Stimulated activated CD4-positive, alpha-beta T cell treated with anti-CD3 and anti-CD28 coated beads, Interleukin-4, amount 100 ng/mL, for 4 hours (primary cell): ENCODE measurements at regions not wholly inside any gene's neighbourhood (a gene's known extent, or its start where the extent isn't known, plus 50 kb on each side); places are given as distances from the start of the nearest gene placed in this dataset.

ENCODE experiments used
- DNase-seq, 2 experiments: peaks; one replicate each; pipeline ENCODE4 v3.0.0-alpha.2; 2020

DNA sequence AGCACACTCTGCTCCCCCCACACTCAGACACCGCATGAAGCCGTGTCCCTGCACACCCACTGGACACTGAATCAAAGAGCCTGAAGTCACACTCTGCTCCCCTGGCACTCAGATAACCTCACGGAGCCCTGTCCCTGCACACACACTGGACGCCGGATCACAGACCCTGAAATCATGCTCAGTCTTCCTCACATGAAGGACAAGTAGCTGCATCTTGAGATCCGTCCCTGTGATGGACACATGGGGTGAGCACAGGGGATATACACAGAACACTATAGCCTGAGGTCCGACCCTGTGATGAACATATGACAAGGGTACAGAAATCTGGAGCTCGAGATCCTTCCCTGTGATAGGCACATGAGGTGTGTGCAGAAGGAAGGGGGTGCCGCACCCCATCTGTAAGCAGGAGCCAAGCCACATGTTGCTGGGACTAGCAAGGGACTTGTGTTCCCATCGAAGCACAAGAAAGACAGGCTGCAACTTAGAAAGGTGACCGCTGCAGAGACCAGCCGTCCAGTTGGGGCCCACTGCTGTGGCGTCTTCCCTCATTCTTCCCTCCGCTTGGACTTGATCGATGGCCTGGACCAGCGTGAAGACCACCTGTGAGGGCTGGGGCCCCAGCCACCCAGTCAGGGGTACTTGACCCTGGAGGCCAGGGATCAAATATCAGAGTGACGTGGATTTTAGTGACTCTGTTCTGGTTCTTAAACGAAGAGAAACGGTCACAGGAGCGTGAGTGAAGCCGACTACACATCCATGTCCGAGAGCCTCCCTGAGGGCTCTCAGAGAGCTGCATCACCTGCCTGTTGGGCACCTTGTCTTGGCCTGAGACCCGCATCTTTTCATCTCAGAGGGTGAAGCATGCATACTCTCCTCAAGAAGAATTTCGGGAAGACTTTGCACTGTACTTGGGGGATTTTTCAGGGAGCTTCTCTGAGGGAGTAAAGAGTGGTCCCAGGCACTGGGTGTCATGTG lies 391.7 kb upstream of the SALL3 start:
- DNase-seq = no peak

DNA sequence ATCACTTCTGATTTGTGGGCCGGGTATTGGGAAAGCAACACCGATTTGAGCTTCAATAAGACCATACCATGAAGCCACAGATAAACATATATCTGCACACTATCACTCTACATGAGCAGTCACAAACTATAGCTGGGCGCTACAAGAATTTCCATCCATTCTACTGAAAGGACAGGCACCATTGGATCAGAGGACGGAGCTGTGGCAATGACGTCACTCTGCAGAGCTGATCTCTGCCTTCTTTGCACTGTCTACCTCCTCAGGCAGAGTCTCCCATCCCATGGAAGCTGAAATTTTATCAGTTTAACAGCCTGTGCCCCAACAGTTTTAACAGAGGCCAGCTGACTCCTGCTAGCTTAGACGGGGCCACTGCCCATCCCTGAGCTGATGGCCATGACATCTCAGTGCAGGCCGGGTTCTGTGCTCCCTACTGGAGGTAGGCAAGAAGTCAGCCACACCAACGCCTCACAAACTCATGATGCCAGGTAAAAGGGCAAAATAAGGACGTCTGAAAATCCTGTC lies 389.6 kb upstream of the SALL3 start:
- DNase-seq = no peak

DNA sequence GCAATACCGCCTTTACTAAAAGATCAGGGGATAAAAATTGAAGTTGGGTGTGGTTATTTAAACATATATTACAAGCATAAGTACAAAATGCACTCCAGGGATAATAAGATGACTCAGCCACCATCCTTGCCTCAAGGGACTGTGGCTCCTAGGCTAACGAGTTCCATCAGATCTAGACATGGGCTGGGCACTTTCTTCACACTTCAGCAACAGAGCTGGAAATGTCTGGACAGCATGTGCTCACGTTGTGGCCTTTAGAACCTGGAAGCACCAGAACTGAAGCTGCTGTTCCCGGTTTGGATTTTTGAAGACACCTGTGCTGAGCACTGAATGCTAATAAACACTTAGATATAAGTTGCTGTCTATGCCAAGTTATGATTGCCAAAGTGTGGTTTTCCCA lies 384.2 kb upstream of the SALL3 start:
- DNase-seq = no peak

DNA sequence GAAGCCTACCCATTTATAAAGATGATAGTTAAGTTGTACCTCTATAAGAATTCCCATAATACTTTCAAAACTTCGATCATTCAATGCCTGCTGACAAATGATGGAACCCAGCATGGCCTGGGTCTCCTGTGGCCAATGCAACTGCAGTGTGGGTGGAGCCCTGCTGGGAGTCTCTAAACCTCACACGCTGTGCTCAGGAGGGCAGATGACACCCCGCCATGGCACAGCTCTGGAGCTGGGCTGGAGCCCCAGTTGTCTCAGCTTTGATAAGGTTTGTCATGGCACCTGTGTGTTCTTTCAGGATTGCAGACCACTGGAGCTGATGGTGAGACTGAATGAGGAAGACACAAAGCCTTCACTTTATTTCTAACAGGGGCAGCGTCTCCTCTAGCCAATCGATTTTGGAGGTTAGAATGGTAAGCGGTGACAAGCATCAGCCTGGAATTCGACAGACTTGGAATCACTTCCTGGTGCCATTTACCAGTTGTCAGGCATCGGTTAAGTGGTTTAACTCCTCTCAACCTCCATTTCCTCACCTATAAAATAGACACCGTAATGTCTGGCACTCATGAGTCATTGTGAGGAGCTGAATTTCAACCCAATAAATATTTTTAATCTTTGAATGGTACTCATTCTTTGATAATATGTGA lies 383.6 kb upstream of the SALL3 start:
- no peak for DNase-seq

DNA sequence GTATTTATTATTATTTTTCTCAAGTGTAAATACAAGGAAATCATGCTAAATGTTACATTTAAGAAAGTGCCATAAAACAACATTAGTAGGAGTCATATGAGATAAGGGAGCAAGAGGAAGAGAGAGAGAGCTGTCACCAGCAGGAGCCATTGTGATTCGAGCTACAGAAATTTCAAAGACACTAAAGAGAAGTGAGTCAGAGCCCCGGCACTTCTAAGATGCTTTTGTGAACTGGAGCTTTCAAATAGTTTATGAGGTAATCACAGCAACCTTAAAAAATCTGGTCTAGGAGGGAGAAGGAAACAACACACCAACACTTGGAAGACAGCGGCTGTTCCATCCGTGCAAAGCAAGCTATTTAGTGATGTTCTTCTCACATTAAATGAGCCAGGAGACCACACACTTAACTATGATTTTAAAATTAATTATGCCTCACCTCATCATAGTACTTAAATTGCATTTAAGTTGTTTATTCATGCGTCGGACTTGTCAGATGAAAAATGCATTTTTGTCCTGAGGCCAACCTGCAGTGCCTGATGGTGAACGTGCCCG lies 382.7 kb upstream of the SALL3 start:
- no peak for DNase-seq

DNA sequence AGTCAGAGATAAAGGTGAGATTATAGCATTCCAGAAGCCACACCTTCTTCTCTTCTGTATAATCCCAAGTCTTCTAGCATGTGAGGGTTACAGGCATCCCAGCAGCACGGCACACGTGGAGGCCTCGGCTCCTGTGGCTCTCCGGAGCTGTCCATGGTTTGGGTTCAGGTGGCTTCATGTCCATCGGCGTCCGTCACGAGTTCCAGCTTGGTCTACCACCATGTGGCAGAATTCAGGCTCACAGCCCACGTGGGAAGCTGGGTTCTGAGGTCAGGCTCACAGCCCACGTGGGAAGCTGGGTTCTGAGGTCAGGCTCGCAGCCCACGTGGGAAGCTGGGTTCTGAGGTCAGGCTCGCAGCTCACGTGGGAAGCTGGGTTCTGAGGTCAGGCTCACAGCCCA lies 378.3 kb upstream of the SALL3 start:
- DNase-seq = no peak

DNA sequence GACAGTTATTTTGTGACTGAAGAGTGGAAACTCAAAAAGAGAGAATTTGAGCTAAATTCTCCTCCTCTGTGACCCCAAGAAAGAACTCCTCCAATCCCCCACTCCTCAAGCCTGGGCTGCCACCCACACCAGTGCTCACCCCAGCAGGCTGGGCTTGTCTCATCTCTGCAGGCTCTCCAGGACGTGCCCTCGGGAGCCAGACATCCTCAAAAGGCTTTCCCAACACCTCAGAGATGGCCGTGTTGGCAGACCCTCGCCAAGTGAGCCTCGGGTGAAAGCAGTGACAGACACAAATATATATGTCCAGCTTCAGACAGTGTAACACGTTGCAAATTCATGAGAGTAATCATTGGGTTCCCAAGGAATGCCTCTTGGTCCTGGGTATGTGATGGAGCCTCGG lies 377.7 kb upstream of the SALL3 start:
- DNase-seq = no peak

DNA sequence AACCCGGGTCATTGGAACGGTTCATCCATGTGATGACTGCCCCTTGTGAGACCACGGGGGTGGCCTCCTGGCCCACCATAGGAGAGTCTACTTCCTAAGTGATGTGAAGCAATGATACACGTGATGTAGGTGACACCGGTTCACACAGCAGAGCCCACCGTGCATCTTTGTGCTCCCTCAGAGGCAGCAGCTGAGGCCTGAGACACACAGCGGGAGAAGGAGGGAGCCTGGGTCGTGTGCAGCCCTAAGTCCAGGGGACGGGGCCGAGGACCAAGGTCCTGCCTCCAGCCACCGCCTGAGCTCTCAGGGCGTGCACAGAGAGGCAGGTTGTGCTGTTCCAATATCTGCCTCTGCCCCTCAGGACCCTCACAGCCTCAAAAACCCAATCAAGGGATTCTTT lies 377.2 kb upstream of the SALL3 start:
- no peak for DNase-seq

DNA sequence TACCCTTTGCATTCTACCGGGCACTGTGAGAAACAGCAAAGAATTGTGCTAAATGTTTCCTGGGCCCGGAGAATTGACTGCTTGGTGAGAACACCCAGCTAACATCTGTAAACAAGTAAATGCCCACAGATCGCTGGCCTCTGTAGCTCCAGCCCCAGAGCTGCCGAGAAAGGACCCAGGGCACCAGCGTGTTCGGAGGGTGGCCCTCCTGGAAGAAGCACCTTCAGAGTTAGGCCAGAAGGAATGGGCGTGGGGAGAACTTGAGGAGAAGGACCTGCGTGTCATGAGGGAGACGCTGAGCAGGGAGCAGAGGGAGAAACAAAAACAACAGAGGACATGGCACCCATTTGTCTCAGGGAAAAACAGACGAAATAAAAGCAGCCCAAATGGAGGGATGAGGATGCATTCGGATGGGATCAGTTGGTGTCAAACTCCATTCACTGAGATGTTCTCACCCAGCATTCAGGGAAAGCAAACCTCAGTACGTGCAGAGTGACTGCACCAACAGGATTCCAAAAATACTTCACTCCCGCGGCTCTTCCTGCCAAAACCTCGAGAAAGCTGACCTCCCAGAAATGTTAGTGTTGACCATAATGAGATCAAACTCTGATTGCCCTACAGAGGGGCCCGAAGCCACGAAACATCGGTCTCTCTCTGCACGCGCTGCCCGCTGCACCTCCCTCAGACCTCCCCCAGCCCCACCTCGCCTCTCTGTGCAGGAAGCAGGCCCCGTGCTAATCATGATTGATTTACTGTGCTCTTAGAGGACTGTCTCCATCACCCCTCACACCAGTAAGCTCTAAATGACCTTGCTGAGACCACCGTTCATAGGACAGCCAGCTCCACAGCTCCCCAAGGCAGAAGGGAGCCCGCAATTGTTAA lies 376.3 kb upstream of the SALL3 start:
- no peak for DNase-seq

DNA sequence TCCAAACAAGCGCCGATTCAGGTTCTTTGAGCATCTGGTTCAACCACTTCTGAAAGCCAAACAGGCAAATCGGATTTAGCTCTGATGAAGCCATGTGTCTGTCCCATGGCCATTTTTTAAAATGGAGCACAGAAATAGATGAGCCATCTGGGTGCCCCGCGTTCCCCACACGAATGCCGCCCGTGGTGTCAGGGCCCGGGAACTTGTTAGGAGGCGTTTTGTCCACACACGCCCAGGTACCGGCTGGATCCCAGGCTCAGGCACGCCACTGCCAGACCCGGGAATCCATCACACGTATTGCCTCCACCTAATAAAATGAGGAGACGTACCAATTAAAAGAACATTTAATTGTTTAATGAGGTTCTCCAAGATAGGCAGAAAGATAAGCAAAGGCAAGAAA lies 374.4 kb upstream of the SALL3 start:
- no peak for DNase-seq

DNA sequence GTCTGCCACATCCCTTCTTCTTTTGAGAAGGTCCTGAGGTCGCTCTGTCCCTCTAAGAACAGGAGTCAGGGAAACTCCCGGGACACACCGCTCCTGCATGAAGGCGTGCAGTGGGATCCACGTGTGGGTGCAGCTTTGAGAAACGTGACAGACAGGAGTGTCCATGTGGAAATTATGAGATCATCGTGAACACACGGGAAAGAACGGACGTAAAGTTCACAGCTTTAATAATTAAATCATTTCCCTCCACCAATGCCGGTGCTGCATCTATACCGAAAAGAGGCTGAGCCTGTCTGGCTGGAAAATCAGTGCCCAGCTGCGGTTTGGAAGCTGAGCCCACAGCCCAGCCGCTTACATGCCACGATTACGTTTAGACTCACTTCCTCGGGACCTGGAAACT lies 372.4 kb upstream of the SALL3 start:
- no peak for DNase-seq

DNA sequence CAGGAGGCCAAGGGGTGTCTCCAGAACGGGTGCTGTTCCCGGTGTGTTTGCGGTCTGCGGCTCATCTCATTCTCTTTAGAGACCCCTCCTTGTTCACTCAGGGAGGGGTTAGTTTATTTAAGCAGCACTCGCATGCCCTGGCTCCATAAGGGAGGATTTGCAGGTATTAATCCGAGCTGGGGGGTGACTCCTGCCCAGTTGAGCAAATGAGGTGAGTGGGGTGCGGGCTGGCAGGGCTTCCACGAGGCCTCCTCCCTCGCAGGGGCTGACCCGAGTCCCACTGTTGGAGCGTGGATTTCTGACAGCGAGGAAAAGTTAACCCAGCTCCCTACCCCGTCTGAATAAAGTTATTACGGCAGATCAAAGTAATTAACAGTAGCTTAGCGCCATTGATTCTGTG lies 371.8 kb upstream of the SALL3 start:
- DNase-seq = no peak

DNA sequence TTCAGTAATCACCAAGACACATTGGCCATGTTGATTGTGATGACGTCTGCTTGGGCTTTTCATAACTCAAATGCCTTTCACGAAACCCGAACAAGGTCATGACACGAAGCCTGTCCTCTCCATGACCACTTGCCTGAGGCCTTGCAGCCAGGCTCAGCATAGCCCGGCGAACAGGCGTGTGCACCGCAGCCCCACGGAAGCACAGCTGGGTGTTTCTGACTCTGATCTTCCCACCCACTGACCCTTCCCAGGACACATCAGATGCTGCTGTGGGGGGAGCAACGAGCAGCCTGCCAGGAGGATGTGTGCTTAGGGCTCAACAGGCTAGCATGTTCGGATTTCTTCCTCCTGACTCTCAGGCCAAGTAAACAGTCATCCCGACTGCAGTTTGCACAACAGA lies 369.4 kb upstream of the SALL3 start:
- no peak for DNase-seq

DNA sequence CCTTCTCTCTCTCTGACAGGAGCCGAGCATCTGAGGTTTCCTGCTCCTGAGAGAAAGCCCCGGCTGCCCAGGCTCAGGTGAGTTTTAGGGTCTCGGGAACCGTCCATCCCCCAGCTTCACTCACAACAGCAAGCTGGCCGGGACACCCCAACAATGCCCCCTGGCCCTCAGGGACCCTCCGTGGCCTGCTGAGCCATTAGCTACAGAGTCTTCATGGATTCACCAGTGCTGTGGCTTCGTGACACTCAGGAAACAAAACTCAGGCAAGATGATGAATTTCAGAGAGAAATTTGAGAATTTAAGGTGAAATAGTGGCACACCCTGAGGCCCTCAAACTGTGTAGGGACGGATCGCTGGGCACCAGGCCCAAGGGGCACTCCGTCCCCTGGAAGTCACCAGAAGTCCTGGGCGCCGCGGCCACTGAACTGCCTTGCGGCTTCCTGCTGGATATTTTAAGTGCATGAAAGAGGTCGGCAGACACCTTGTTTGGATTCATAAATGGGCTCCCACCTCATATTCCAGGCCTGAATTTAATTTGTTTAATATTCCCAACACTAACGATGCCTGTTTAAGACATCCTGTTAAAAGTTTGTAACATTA lies 368.3 kb upstream of the SALL3 start:
- DNase-seq = no peak

DNA sequence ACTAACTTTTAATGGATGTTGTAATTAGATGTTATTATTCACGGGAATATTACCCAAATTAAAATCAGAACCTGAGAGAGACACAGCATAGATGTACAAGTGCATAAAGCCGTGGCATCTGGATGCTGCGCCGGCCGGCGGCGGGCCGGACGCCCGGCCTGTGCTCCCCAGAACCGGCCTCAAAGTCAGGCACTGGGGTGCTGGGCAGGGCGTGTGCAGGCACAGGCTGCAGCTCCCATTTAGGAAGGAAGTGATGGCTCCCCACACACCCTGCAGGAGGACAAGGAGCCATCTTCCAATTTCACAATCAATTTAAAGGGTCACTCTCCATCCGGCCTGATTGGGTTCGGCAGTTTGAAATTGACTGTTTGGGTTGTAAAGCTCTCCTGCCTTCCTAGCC lies 367.7 kb upstream of the SALL3 start:
- DNase-seq = no peak

DNA sequence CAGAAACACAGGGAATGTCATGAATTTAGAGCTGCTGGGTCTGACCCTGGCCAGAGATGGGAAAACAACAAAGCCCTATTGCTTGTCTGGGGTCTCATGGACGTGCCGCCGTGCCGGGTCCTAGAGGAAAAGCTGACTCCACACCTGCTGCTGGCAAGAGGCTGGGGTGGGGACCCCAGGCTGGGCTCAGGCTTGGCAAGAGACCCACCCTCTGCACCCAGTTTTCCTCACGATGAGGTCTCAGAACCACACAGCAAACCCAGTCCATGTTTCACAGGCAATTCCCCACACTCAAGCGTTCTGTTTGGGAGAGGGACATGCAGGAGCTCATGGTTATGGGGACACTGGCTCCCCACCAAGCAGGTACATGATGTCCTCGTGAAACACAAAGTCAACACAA lies 367.3 kb upstream of the SALL3 start:
- DNase-seq = no peak

DNA sequence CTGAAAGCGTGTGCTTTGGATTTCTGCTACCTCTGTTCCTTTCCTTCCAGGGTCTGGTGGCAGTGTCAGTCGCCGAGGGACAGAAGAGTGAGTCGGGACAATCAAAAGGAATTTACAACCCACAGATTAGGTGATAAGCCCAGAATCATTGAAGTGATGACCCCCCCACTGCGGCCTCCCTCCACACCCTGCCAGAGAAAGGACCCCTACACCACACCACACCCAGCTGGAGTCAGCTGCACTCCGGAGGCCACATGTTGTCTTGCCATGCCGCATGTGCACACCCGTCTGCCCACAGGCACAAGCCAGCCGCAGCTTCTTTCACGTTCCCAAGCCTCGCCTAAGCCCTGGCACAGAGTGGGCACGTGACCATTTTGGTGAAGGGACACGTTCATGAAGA lies 366.8 kb upstream of the SALL3 start:
- DNase-seq = no peak

DNA sequence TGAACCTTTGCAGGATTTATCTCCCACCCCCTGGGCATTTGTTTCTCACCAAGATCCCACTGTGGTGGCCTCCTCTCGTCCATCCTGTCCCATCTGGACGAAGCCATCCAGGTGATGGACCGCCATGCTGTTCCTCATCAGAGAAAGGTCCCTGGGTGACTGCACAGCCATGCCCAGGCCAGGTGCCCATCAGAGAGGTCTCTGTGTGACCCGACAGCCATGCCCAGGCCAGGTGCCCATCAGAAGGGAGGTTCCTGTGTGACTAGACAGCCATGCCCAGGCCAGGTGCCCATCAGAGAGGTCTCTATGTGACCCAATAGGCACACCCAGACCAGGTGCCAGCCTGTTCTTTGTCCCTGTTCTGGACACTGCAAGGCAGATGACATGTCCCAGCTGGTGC lies 360.9 kb upstream of the SALL3 start:
- no peak for DNase-seq

DNA sequence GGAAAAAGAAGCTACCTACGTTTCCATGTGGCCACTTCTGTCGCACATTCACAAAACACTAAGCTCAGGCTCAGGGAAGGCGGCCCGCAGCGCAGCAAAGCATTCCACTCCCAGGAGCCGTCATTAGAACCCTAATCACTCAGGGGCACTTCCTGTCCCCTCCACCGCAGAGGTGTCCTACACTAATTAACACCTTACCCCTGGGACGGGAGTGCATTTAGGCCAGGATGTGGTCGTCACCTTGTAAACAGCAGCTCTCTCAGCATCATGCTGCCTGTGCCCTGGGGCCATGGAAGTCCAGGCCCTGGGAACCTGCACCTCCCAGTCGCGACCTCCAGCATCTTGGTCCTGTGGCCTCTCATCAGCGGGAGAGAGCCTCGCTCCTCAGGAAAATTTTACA lies 359.8 kb upstream of the SALL3 start:
- no peak for DNase-seq

DNA sequence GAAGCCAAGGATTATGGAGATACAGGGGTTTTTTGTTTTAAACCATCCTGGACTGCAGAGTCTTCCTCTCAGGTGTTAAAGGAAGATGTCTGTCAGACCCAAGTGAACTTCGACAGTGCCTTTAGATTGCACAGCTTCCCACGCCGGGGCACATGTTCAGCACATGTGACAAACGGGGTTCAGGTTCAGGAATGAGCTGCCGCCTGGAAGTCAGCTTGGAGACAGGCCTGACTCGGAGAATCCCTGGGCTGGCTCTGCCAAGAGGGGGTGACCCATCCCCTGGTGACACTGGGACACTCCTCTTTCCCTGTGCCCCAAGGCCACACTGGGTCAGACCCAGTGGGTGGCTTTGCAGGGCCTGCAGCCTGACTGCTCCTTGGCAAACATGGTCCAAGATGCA lies 359.3 kb upstream of the SALL3 start:
- DNase-seq = no peak

DNA sequence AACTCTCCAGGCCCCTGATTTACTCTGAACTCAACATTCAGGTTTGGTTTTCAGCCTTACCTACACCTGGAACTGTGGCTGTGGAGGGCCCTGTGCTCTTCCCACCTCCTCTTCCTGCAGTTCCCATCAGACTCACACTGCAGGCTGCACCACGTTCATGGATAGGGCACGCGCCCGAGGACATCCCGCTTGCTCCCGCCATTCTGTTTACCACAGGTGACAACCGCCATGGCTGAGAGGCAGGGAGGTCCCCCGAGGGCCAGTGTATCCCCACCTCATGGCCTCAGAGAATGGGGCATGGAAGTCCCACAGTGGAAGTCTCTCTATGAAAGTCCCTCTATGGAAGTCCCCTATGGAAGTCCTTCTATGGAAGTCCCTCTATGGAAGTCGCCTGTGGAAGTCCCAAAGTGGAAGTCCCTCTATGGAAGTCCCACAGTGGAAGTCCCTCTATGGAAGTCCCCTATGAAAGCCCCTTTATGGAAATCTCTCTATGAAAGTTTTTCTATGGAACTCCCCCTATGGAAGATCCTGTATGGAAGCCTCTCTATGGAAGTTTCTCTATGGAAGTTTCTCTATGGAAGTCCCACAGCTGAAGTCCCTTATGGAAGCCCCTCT lies 358.4 kb upstream of the SALL3 start:
- DNase-seq = no peak
